Peyer's patch (tissue), 4 donors: ENCODE measurements at regions not wholly inside any gene's neighbourhood (a gene's known extent, or its start where the extent isn't known, plus 50 kb on each side); places are given as distances from the start of the nearest gene placed in this dataset.
"Not testable (repeated sequence)": the region's sequence is repeated elsewhere in the genome, so short reads cannot be mapped to it uniquely, and the experiment has no call there.

Source experiments
- DNase-seq, 3 donors: peaks; one replicate each; pipeline ENCODE4 v3.0.0-alpha.2; 2017 to 2019
- H3K27ac ChIP-seq, 4 donors: fragments of 200-600 bp; sonication (generic); one replicate each; pipeline ENCODE4 v1.5.1; 2016 to 2019
- H3K27me3 ChIP-seq, 2 donors: fragments of 200-600 bp; sonication (generic); one replicate each; pipeline ENCODE4 v1.5.1; 2019
- H3K36me3 ChIP-seq, 3 donors: fragments of 200-600 bp; sonication (generic); one replicate each; pipeline ENCODE4 v1.5.1; 2016 to 2019
- H3K4me1 ChIP-seq, 4 donors: fragments of 200-600 bp; sonication (generic); one replicate each; pipeline ENCODE4 v1.5.1; 2016 to 2019
- H3K4me3 ChIP-seq, 4 donors: fragments of 200-600 bp; sonication (generic); 1 replicate in 3 of 4; 2 replicates in 1 of 4; pipeline ENCODE4 v1.5.1; 2016 to 2019; ENCODE audit warnings: mild to moderate bottlenecking in 1 of 4
- H3K9me3 ChIP-seq, 4 donors: fragments of 200-600 bp; sonication (generic); one replicate each; pipeline ENCODE4 v1.5.1; 2016 to 2019; ENCODE audit warnings: mild to moderate bottlenecking in 1 of 4
- CTCF ChIP-seq, 6 experiments: fragments of 450-650 bp in 4 of 6; fragments of 200-600 bp in 2 of 6; sonication (generic) in 1 of 6; IDR thresholded peaks; one replicate each; pipeline ENCODE4 v1.5.1; 2017 to 2019; ENCODE audit warnings: antibody characterized with exemption in 6 of 6, mild to moderate bottlenecking in 3 of 6, moderate library complexity in 1 of 6
- POLR2A ChIP-seq, 2 donors: fragments of 450-650 bp; IDR thresholded peaks; one replicate each; pipeline ENCODE4 v1.5.1; 2017; ENCODE audit warnings: antibody characterized with exemption in 2 of 2, mild to moderate bottlenecking in 2 of 2, moderate library complexity in 2 of 2

DNA sequence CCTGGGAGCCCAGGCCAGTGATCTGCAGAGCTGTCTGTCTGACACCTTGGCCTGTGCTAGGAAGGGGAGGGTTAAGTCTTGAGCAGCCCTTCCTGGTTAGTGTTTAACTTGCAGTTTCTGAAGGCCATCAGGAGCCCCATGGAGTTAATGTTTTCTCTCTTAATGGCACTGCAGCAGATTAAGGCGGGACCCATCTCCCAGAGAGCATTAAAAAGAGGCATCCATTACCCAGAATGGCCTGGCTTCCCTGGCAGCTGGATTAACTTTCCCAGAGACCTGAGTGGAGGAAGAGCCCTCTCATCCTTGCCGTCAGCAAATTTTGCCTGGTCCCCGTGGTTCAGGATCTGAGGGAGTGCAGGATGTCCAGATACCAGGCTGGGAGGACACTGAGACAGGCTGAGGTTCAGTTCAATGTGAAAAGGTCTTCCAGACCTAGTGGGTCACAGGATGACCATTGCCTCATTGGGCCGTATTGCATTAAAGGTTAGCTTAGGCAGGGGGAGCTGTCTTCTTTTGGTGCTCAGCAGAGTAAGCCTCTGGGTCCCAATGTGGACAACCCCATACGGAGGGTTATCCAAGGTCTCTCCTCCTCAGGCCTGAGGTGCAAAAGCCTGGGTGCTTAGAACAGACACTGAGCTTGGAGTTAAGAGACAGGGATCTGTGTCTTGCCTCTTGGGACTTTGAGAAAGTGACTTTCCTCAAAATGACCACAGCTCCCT lies 522.6 kb downstream of the PTPRU start:
- no peak for TF ChIP-seq CTCF (IDR thresholded peaks at IDR 0.05)
- no peak for TF ChIP-seq POLR2A (IDR thresholded peaks at IDR 0.05)
- Histone ChIP-seq H3K4me3 (no peak overlapping the region), H3K4me1 (no peaks in the 10 kb centered on the region), H3K27ac (no peak overlapping the region), H3K36me3 (no peaks in the 10 kb centered on the region), H3K27me3 (no peaks in the 10 kb centered on the region), H3K9me3 (no peaks in the 10 kb centered on the region)
- DNase-seq = peak in 1 of 3 donors; percentile 47

- H3K27me3 ChIP-seq = no peaks in the 10 kb centered on the region
- no peak for TF ChIP-seq CTCF (IDR thresholded peaks at IDR 0.05)
- TF ChIP-seq POLR2A (IDR thresholded peaks at IDR 0.05) = no peak
- H3K27ac ChIP-seq = peak overlapping the region in 1 of 4 donors; percentile 49
- H3K4me3 ChIP-seq = no peak overlapping the region
- no peaks in the 10 kb centered on the region for H3K9me3 ChIP-seq
- H3K4me1 ChIP-seq = no peaks in the 10 kb centered on the region
- DNase-seq = peak in 1 of 3 donors; percentile 31
- no peaks in the 10 kb centered on the region for H3K36me3 ChIP-seq
Measured at GRCh38 chr1:29757866-29758780, 521.8 kb downstream of the PTPRU start.

GRCh38 chr1:29756901-29757725 lies 520.8 kb downstream of the PTPRU start:
- H3K4me3 ChIP-seq = no peak overlapping the region
- no peaks in the 10 kb centered on the region for H3K4me1 ChIP-seq
- peak in 1 of 3 donors; percentile 60 for DNase-seq
- peak overlapping the region in 1 of 4 donors; percentile 49 for H3K27ac ChIP-seq
- no peaks in the 10 kb centered on the region for H3K36me3 ChIP-seq
- no peaks in the 10 kb centered on the region for H3K27me3 ChIP-seq
- no peaks in the 10 kb centered on the region for H3K9me3 ChIP-seq
- TF ChIP-seq CTCF (IDR thresholded peaks at IDR 0.05) = no peak
- no peak for TF ChIP-seq POLR2A (IDR thresholded peaks at IDR 0.05)

DNA sequence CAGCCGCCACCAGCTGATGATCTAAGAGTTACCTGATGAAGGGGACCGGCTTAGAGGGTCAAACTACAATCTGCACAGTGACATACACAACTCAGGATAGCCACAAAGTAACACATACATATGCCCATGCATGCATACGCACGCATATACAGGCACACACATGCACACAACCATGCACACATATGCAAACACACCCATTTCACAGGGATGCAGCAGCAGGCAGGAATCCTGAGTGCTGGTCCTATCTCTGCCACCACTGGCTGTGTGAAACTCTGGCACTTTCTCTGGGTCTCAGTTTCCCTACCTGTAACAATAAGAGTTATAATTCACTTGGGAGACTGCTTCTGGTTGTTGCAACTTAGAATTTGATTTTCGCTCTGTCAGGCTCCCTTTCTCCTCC lies 520.2 kb downstream of the PTPRU start:
- no peaks in the 10 kb centered on the region for H3K27me3 ChIP-seq
- H3K4me1 ChIP-seq = no peaks in the 10 kb centered on the region
- H3K9me3 ChIP-seq = no peaks in the 10 kb centered on the region
- H3K36me3 ChIP-seq = no peaks in the 10 kb centered on the region
- no peak overlapping the region for H3K27ac ChIP-seq
- peak in 1 of 3 donors; percentile 1 for DNase-seq
- H3K4me3 ChIP-seq = no peak overlapping the region
- TF ChIP-seq CTCF (IDR thresholded peaks at IDR 0.05) (no peak), POLR2A (IDR thresholded peaks at IDR 0.05) (no peak)

- no peak overlapping the region for H3K27ac ChIP-seq
- no peaks in the 10 kb centered on the region for H3K9me3 ChIP-seq
- TF ChIP-seq CTCF (IDR thresholded peaks at IDR 0.05) = no peak
- no peak for TF ChIP-seq POLR2A (IDR thresholded peaks at IDR 0.05)
- H3K27me3 ChIP-seq = no peaks in the 10 kb centered on the region
- peak in 1 of 3 donors; percentile 27 for DNase-seq
- no peaks in the 10 kb centered on the region for H3K36me3 ChIP-seq
- no peaks in the 10 kb centered on the region for H3K4me1 ChIP-seq
- H3K4me3 ChIP-seq = no peak overlapping the region
Measured at GRCh38 chr1:29756085-29756484, 519.8 kb downstream of the PTPRU start.

DNA sequence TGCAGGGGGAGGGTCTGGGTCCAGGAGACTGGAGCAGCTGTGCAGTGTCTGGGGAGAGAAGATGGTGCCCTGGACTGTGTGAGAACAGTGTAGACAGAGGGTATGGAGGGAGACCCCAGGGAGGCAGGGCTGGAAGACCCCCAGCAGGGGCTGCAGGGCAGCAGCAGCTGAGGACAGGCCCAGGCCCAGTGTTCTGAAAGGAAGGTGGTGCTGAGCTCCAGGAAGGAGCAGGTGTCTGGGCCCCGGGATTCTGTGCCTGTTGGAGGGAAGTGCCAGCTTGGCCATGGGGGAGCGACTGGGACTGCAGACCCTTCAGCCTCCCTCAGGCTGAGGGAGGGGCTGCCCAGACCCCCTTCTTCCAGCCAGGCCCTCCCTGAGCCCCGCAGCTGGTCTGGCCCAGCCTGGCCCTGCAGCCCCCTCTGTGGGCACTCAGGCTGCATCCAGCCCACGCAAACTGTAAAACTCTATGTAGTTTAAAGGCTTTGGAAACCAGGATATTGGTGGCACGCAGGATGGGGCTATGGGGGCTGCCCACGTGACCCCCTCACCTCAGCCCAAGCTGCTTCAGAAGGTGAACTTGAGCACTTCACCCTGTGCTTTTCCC lies 519.2 kb downstream of the PTPRU start:
- not testable (repeated sequence) for H3K36me3 ChIP-seq, H3K27me3 ChIP-seq, H3K4me3 ChIP-seq, H3K9me3 ChIP-seq, H3K4me1 ChIP-seq, H3K27ac ChIP-seq
- peak in 1 of 3 donors; percentile 11 for DNase-seq
